ENCODE measurements at regions not wholly inside any gene's neighbourhood (a gene's known extent, or its start where the extent isn't known, plus 50 kb on each side); places are given as distances from the start of the nearest gene placed in this dataset.

DNA sequence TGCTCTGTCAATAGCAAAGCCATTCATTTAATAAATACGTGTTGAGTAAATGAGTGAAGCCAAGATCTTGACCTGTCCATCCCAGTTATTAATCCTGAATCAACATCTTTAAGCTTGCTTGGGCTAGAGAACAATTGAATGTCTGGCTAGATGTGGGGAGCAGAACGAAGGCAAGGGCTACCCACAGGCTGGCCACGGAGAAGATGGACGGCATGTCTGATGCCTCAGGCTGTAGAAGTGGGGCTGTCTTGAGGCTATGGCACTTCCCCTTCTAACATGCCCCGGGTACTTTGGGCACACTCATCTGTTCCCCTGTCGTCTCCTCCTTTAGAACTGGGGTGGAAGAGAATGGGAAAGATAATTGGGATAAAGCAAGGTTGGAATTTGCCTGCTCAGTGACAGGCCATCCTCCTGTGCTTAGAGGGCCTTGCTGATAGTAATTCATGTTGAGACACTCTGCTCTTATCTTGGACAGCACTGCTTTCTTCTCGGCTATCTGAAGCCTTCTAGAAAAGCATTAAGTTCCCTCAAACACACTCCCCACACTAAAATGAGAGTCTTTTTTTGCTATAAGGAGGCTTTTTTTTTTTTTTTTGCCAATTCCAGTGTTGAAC lies 225.7 kb downstream of the MREG start:
- TF ChIP-seq, protein P1, sequence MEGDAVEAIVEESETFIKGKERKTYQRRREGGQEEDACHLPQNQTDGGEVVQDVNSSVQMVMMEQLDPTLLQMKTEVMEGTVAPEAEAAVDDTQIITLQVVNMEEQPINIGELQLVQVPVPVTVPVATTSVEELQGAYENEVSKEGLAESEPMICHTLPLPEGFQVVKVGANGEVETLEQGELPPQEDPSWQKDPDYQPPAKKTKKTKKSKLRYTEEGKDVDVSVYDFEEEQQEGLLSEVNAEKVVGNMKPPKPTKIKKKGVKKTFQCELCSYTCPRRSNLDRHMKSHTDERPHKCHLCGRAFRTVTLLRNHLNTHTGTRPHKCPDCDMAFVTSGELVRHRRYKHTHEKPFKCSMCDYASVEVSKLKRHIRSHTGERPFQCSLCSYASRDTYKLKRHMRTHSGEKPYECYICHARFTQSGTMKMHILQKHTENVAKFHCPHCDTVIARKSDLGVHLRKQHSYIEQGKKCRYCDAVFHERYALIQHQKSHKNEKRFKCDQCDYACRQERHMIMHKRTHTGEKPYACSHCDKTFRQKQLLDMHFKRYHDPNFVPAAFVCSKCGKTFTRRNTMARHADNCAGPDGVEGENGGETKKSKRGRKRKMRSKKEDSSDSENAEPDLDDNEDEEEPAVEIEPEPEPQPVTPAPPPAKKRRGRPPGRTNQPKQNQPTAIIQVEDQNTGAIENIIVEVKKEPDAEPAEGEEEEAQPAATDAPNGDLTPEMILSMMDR (IDR thresholded peaks at IDR 0.05): no peak
- no peak for TF ChIP-seq POLR2A (IDR thresholded peaks at IDR 0.05)
